ENCODE measurements at regions not wholly inside any gene's neighbourhood (a gene's known extent, or its start where the extent isn't known, plus 50 kb on each side); places are given as distances from the start of the nearest gene placed in this dataset.
"Not testable (repeated sequence)": the region's sequence is repeated elsewhere in the genome, so short reads cannot be mapped to it uniquely, and the experiment has no call there.

GRCh38 chr4:115657991-115658650 is 544.7 kb upstream of the NDST4 start:
- DNase-seq (ENCODE audit: low read depth in 2 of 2): no peak

GRCh38 chr4:115655626-115656025 is 542.2 kb upstream of the NDST4 start:
- DNase-seq (ENCODE audit: low read depth in 2 of 2): no peak

- no peak for DNase-seq (ENCODE audit: low read depth in 2 of 2)
Measured at GRCh38 chr4:115648786-115649185, 535.4 kb upstream of the NDST4 start.

- no peak for DNase-seq (ENCODE audit: low read depth in 2 of 2)
Measured at GRCh38 chr4:115629270-115629669, 515.9 kb upstream of the NDST4 start.

- no peak for DNase-seq (ENCODE audit: low read depth in 2 of 2)
Measured at GRCh38 chr4:115609631-115610030, 496.2 kb upstream of the NDST4 start.

- DNase-seq (ENCODE audit: low read depth in 2 of 2): no peak
Measured at GRCh38 chr4:115607311-115607710, 493.9 kb upstream of the NDST4 start.

GRCh38 chr4:115596265-115597001 is 483.0 kb upstream of the NDST4 start:
- no peak for DNase-seq (ENCODE audit: low read depth in 2 of 2)

GRCh38 chr4:115580901-115581300 is 467.5 kb upstream of the NDST4 start:
- DNase-seq (ENCODE audit: low read depth in 2 of 2): no peak

GRCh38 chr4:115575851-115576250 is 462.4 kb upstream of the NDST4 start:
- no peak for DNase-seq (ENCODE audit: low read depth in 2 of 2)

- no peak for DNase-seq (ENCODE audit: low read depth in 2 of 2)
Measured at GRCh38 chr4:115562506-115562905, 449.1 kb upstream of the NDST4 start.

GRCh38 chr4:115548123-115548522 is 434.7 kb upstream of the NDST4 start:
- DNase-seq (ENCODE audit: low read depth in 2 of 2): no peak

GRCh38 chr4:115537387-115537786 is 424.0 kb upstream of the NDST4 start:
- no peak for DNase-seq (ENCODE audit: low read depth in 2 of 2)

- DNase-seq (ENCODE audit: low read depth in 2 of 2): no peak
Measured at GRCh38 chr4:115529126-115529525, 415.7 kb upstream of the NDST4 start.

- DNase-seq (ENCODE audit: low read depth in 2 of 2): not testable (repeated sequence)
Measured at GRCh38 chr4:115519476-115519875, 406.1 kb upstream of the NDST4 start.

- no peak for DNase-seq (ENCODE audit: low read depth in 2 of 2)
Measured at GRCh38 chr4:115515772-115516171, 402.4 kb upstream of the NDST4 start.

GRCh38 chr4:115515366-115515765 is 401.9 kb upstream of the NDST4 start:
- DNase-seq (ENCODE audit: low read depth in 2 of 2): no peak

- no peak for DNase-seq (ENCODE audit: low read depth in 2 of 2)
Measured at GRCh38 chr4:115514675-115515074, 401.3 kb upstream of the NDST4 start.

- no peak for DNase-seq (ENCODE audit: low read depth in 2 of 2)
Measured at GRCh38 chr4:115505326-115505725, 391.9 kb upstream of the NDST4 start.

- DNase-seq (ENCODE audit: low read depth in 2 of 2): no peak
Measured at GRCh38 chr4:115501656-115502055, 388.2 kb upstream of the NDST4 start.

- DNase-seq (ENCODE audit: low read depth in 2 of 2): not testable (repeated sequence)
Measured at GRCh38 chr4:115493770-115494169, 380.4 kb upstream of the NDST4 start.

GRCh38 chr4:115491686-115492085 is 378.3 kb upstream of the NDST4 start:
- DNase-seq (ENCODE audit: low read depth in 2 of 2): no peak

- no peak for DNase-seq (ENCODE audit: low read depth in 2 of 2)
Measured at GRCh38 chr4:115489279-115489678, 375.9 kb upstream of the NDST4 start.

GRCh38 chr4:115485402-115485801 is 372.0 kb upstream of the NDST4 start:
- no peak for DNase-seq (ENCODE audit: low read depth in 2 of 2)

- no peak for DNase-seq (ENCODE audit: low read depth in 2 of 2)
Measured at GRCh38 chr4:115484479-115484878, 371.1 kb upstream of the NDST4 start.
